Erythroblast (primary cell): ENCODE measurements at regions not wholly inside any gene's neighbourhood (a gene's known extent, or its start where the extent isn't known, plus 50 kb on each side); places are given as distances from the start of the nearest gene placed in this dataset.

Source experiments
- GATA1 ChIP-seq: IDR thresholded peaks from 2 replicates; pipeline ENCODE4 v1.6.1; 2011; ENCODE audit warnings: low read depth, mild to moderate bottlenecking, control low read depth, low read length, moderate library complexity
- POLR2A ChIP-seq: IDR thresholded peaks from 2 replicates; pipeline ENCODE4 v1.6.1; 2011; ENCODE audit warnings: mild to moderate bottlenecking, low read length

DNA sequence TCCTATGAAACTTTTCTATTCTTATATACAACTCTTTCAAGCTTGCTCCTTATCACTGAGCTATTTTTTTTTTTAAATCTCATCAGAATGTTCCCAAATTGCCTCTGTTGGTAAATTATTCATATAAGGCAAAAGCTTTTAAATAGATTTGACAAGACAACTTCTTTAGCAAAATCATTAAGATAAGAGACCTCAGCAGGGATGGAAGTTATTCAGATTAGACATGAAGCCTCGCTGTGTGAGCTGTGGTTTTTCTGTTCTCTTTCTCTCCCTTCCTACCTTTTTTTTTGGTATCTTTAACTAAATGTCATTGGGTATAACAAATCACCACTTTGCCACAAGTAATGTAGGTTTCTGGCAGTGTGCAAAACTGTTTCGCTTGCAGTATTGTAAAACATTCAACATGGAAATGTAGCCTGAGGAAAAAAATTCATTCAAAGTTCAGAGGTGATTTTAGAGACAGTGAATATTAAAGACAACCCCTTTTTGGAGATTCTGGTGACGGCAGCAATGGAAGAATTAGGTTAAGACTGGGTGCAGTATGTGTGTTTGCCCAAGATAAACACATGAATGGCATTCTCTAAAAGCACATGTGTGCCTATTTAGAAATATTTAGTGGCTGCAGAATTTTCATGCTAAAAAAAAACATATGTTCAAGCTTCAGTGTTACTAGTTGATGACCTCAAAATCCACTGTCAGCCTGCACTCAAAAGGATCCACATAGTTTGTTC, 467.1 kb downstream of the ZNF608 start:
- no peak for TF ChIP-seq POLR2A
- no peak for TF ChIP-seq GATA1
